RWPE1 (cell line): ENCODE measurements at regions not wholly inside any gene's neighbourhood (a gene's known extent, or its start where the extent isn't known, plus 50 kb on each side); places are given as distances from the start of the nearest gene placed in this dataset.

ENCODE experiments used
- CTCF ChIA-PET: fragments of 350-600 bp; sonication (Branson Sonifier 250); formaldehyde crosslinking; extraction: SDS; loops from one replicate; lab custom pipeline; 2021; lab: Yijun Ruan, JAX
- POLR2A ChIA-PET: fragments of 400-600 bp; formaldehyde crosslinking; extraction: SDS; loops from one replicate; lab custom pipeline; 2020; ENCODE audit warnings: antibody characterized with exemption; ENCODE audit not compliant: low non-redundant PET; lab: Yijun Ruan, JAX
- DNase-seq: peaks from one replicate; pipeline ENCODE4 v3.0.0; 2012; ENCODE audit warnings: low spot score
- H3K27ac ChIP-seq: fragments of 450-650 bp; 2 replicates; pipeline ENCODE4 v1.5.1; 2017
- CTCF ChIP-seq: fragments of 450-650 bp; conservative IDR thresholded peaks from 2 replicates; pipeline ENCODE4 v1.5.1; 2017; ENCODE audit warnings: low read depth, mild to moderate bottlenecking

- TF ChIP-seq CTCF, result no peak
- no peak for DNase-seq
- no peak overlapping the region for H3K27ac ChIP-seq
- POLR2A ChIA-PET, result no interaction called here
- CTCF ChIA-PET, result interaction anchor here (0.6 kb wide), 1 partner anchor 38 kb away, joined by 3 read pairs; no protein-coding TSS in a partner anchor
Observed at GRCh38 chr17:14701886-14702285, 401.0 kb downstream of the HS3ST3B1 start.

- POLR2A ChIA-PET, result no interaction called here
- CTCF ChIA-PET, result no interaction called here
- TF ChIP-seq CTCF, result no peak
- H3K27ac ChIP-seq, result no peak overlapping the region
- DNase-seq, result no peak
Observed at GRCh38 chr17:14699574-14700185, 398.8 kb downstream of the HS3ST3B1 start.

- no peak for TF ChIP-seq CTCF
- no peak overlapping the region for H3K27ac ChIP-seq
- ChIA-PET CTCF (no interaction called here), POLR2A (no interaction called here)
- no peak for DNase-seq
Observed at GRCh38 chr17:14693382-14693781, 392.5 kb downstream of the HS3ST3B1 start.

GRCh38 chr17:14690704-14691103, 389.8 kb downstream of the HS3ST3B1 start:
- POLR2A ChIA-PET, result no interaction called here
- TF ChIP-seq CTCF, result no peak
- CTCF ChIA-PET, result no interaction called here
- no peak overlapping the region for H3K27ac ChIP-seq
- no peak for DNase-seq

GRCh38 chr17:14688134-14688533, 387.3 kb downstream of the HS3ST3B1 start:
- ChIA-PET CTCF (no interaction called here), POLR2A (no interaction called here)
- TF ChIP-seq CTCF, result no peak
- no peak overlapping the region for H3K27ac ChIP-seq
- DNase-seq, result no peak

- DNase-seq, result peak; percentile 19
- ChIA-PET POLR2A (no interaction called here), CTCF (interaction anchor here (0.5 to 1.2 kb wide), 2 partner anchors 8 to 94 kb away, joined by 4 to 6 read pairs; no protein-coding TSS in a partner anchor)
- no peak overlapping the region for H3K27ac ChIP-seq
- no peak for TF ChIP-seq CTCF
Observed at GRCh38 chr17:14672830-14673229, 371.9 kb downstream of the HS3ST3B1 start.
